Progenitor cell of endocrine pancreas (in vitro differentiated cells): ENCODE measurements at regions not wholly inside any gene's neighbourhood (a gene's known extent, or its start where the extent isn't known, plus 50 kb on each side); places are given as distances from the start of the nearest gene placed in this dataset.

Experiments used
- DNase-seq: peaks from one replicate; pipeline ENCODE4 v3.0.0; 2021; ENCODE audit warnings: low spot score; ENCODE audit not compliant: unreplicated experiment
- H3K27ac Mint-ChIP-seq: 2 replicates; pipeline ENCODE4 v1.8.0; 2021; ENCODE audit warnings: mild to moderate bottlenecking, moderate library complexity, mixed read lengths
- H3K27me3 Mint-ChIP-seq: 2 replicates; pipeline ENCODE4 v1.8.0; 2021; ENCODE audit warnings: mixed read lengths
- H3K36me3 Mint-ChIP-seq: 2 replicates; pipeline ENCODE4 v1.8.0; 2022; ENCODE audit warnings: mixed read lengths; ENCODE audit not compliant: insufficient read depth
- H3K4me1 Mint-ChIP-seq: 2 replicates; pipeline ENCODE4 v1.8.0; 2021; ENCODE audit warnings: low read depth, mixed read lengths
- H3K4me3 Mint-ChIP-seq: 2 replicates; pipeline ENCODE4 v1.8.0; 2021; ENCODE audit warnings: low read depth, mild to moderate bottlenecking, moderate library complexity, mixed read lengths
- H3K9me3 Mint-ChIP-seq: 2 replicates; pipeline ENCODE4 v1.8.0; 2021; ENCODE audit warnings: low read depth, mixed read lengths
- TF ChIP-seq, protein P1 (sequence below): fragments of 200-600 bp; sonication (generic); IDR thresholded peaks from one replicate; pipeline ENCODE4 v1.5.0; 2021; ENCODE audit warnings: antibody characterized with exemption, mild to moderate bottlenecking; ENCODE audit not compliant: unreplicated experiment

GRCh38 chr4:121219227-121219626 is 55.1 kb upstream of the TNIP3 start:
- H3K36me3 Mint-ChIP-seq = no peaks in the 10 kb centered on the region
- no peaks in the 10 kb centered on the region for H3K4me1 Mint-ChIP-seq
- no peak for DNase-seq
- no peaks in the 10 kb centered on the region for H3K9me3 Mint-ChIP-seq
- no peaks in the 10 kb centered on the region for H3K27me3 Mint-ChIP-seq
- H3K27ac Mint-ChIP-seq = no peak overlapping the region
- no peak overlapping the region for H3K4me3 Mint-ChIP-seq
- TF ChIP-seq, protein P1, sequence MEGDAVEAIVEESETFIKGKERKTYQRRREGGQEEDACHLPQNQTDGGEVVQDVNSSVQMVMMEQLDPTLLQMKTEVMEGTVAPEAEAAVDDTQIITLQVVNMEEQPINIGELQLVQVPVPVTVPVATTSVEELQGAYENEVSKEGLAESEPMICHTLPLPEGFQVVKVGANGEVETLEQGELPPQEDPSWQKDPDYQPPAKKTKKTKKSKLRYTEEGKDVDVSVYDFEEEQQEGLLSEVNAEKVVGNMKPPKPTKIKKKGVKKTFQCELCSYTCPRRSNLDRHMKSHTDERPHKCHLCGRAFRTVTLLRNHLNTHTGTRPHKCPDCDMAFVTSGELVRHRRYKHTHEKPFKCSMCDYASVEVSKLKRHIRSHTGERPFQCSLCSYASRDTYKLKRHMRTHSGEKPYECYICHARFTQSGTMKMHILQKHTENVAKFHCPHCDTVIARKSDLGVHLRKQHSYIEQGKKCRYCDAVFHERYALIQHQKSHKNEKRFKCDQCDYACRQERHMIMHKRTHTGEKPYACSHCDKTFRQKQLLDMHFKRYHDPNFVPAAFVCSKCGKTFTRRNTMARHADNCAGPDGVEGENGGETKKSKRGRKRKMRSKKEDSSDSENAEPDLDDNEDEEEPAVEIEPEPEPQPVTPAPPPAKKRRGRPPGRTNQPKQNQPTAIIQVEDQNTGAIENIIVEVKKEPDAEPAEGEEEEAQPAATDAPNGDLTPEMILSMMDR = no peak

GRCh38 chr4:121217351-121217750 is 53.2 kb upstream of the TNIP3 start:
- Mint-ChIP-seq H3K9me3 (no peaks in the 10 kb centered on the region), H3K4me3 (no peak overlapping the region)
- TF ChIP-seq, protein P1 = no peak

GRCh38 chr4:121216461-121216860 is 52.3 kb upstream of the TNIP3 start:
- Mint-ChIP-seq H3K4me3 (no peak overlapping the region), H3K27ac (no peak overlapping the region), H3K9me3 (no peaks in the 10 kb centered on the region), H3K27me3 (no peaks in the 10 kb centered on the region), H3K4me1 (no peaks in the 10 kb centered on the region), H3K36me3 (no peaks in the 10 kb centered on the region)
- DNase-seq = no peak
- TF ChIP-seq, protein P1 = no peak

More at GRCh38 chr4:121217351-121217750, 53.2 kb upstream of the TNIP3 start:
- H3K4me1 Mint-ChIP-seq = no peaks in the 10 kb centered on the region
- H3K36me3 Mint-ChIP-seq = no peaks in the 10 kb centered on the region
- no peaks in the 10 kb centered on the region for H3K27me3 Mint-ChIP-seq
- H3K27ac Mint-ChIP-seq = no peak overlapping the region
- DNase-seq = no peak

- Mint-ChIP-seq H3K4me1 (no peaks in the 10 kb centered on the region), H3K4me3 (no peak overlapping the region), H3K27ac (no peak overlapping the region), H3K9me3 (no peaks in the 10 kb centered on the region), H3K36me3 (no peaks in the 10 kb centered on the region), H3K27me3 (no peaks in the 10 kb centered on the region)
- TF ChIP-seq, protein P1 = no peak
- DNase-seq = no peak
These were observed 49.8 kb upstream of the TNIP3 start for GRCh38 chr4:121213940-121214339.
